WTC11 (cell line): ENCODE measurements at regions not wholly inside any gene's neighbourhood (a gene's known extent, or its start where the extent isn't known, plus 50 kb on each side); places are given as distances from the start of the nearest gene placed in this dataset.

Source experiments
- ATAC-seq: fragments of 200-7000 bp; cut with Tn5 transposase; 2 replicates; pipeline ENCODE4 v1.10.0; 2021; ENCODE audit warnings: mild to moderate bottlenecking, moderate library complexity
- CTCF ChIA-PET: fragments of 300-600 bp; sonication (Branson Sonifier 250); formaldehyde crosslinking; loops from one replicate; lab custom pipeline; 2021; ENCODE audit warnings: antibody characterized with exemption; lab: Charles Lee
- POLR2A ChIA-PET: fragments of 350-600 bp; sonication (Branson Sonifier 250); formaldehyde crosslinking; loops from one replicate; lab custom pipeline; 2021; ENCODE audit warnings: antibody characterized with exemption; lab: Charles Lee
- DNase-seq: peaks from one replicate; pipeline ENCODE4 v3.0.0; 2021; ENCODE audit warnings: low spot score
- H3K27ac Mint-ChIP-seq: 2 replicates; pipeline ENCODE4 v1.8.0; 2021; ENCODE audit warnings: mixed read lengths
- H3K27me3 Mint-ChIP-seq: 2 replicates; pipeline ENCODE4 v1.8.0; 2021; ENCODE audit warnings: low read depth, mild to moderate bottlenecking, moderate library complexity, mixed read lengths
- H3K36me3 Mint-ChIP-seq: 2 replicates; pipeline ENCODE4 v1.8.0; 2021; ENCODE audit warnings: mixed read lengths
- H3K4me1 Mint-ChIP-seq: 2 replicates; pipeline ENCODE4 v1.8.0; 2022; ENCODE audit warnings: mixed read lengths
- H3K4me3 Mint-ChIP-seq: 2 replicates; pipeline ENCODE4 v1.8.0; 2021; ENCODE audit warnings: mild to moderate bottlenecking, moderate library complexity, mixed read lengths
- H3K9me3 Mint-ChIP-seq: 2 replicates; pipeline ENCODE4 v1.8.0; 2021; ENCODE audit warnings: mixed read lengths
- ARID4B ChIP-seq: sonication (generic); formaldehyde crosslinking; IDR thresholded peaks from 2 replicates; pipeline ENCODE4 v1.8.0; 2023; ENCODE audit warnings: missing genetic modification reagents, mild to moderate bottlenecking, borderline replicate concordance
- ATF1 ChIP-seq: sonication (generic); formaldehyde crosslinking; IDR thresholded peaks from 2 replicates; pipeline ENCODE4 v1.8.1; 2023; ENCODE audit warnings: mild to moderate bottlenecking, moderate library complexity, missing genetic modification reagents
- E2F5 ChIP-seq: sonication (generic); formaldehyde crosslinking; IDR thresholded peaks from 2 replicates; pipeline ENCODE4 v1.8.1; 2022; ENCODE audit warnings: mild to moderate bottlenecking, moderate library complexity, missing genetic modification reagents
- ERG ChIP-seq: fragments of 250-450 bp; sonication (Bioruptor Pico); IDR thresholded peaks from 2 replicates; pipeline ENCODE4 v1.8.0; 2021; ENCODE audit warnings: mild to moderate bottlenecking
- ETV6 ChIP-seq: sonication (generic); formaldehyde crosslinking; IDR thresholded peaks from 2 replicates; pipeline ENCODE4 v1.8.1; 2022; ENCODE audit warnings: mild to moderate bottlenecking, missing genetic modification reagents
- FOXP4 ChIP-seq: sonication (generic); formaldehyde crosslinking; IDR thresholded peaks from 2 replicates; pipeline ENCODE4 v1.8.0; 2022; ENCODE audit warnings: mild to moderate bottlenecking, missing genetic modification reagents
- NFE2L1 ChIP-seq: sonication (generic); formaldehyde crosslinking; IDR thresholded peaks from 2 replicates; pipeline ENCODE4 v1.8.1; 2023; ENCODE audit warnings: missing genetic modification reagents
- NR1H2 ChIP-seq: sonication (generic); formaldehyde crosslinking; IDR thresholded peaks from 2 replicates; pipeline ENCODE4 v1.9.0; 2021; ENCODE audit warnings: mild to moderate bottlenecking, moderate library complexity, missing genetic modification reagents
- OVOL2 ChIP-seq: fragments of 250-450 bp; sonication (Bioruptor Pico); IDR thresholded peaks from 2 replicates; pipeline ENCODE4 v1.9.0; 2021; ENCODE audit warnings: mild to moderate bottlenecking, borderline replicate concordance
- PREB ChIP-seq: sonication (generic); formaldehyde crosslinking; IDR thresholded peaks from 2 replicates; pipeline ENCODE4 v1.8.1; 2022; ENCODE audit warnings: mild to moderate bottlenecking, missing genetic modification reagents, moderate library complexity, borderline replicate concordance
- PRRX2 ChIP-seq: fragments of 250-450 bp; sonication (Bioruptor Pico); IDR thresholded peaks from 2 replicates; pipeline ENCODE4 v1.8.0; 2021; ENCODE audit warnings: mild to moderate bottlenecking
- TEAD1 ChIP-seq: sonication (generic); formaldehyde crosslinking; IDR thresholded peaks from 2 replicates; pipeline ENCODE4 v1.8.0; 2022; ENCODE audit warnings: mild to moderate bottlenecking, missing genetic modification reagents
- TEAD4 ChIP-seq: sonication (generic); formaldehyde crosslinking; IDR thresholded peaks from 2 replicates; pipeline ENCODE4 v1.8.0; 2022; ENCODE audit warnings: mild to moderate bottlenecking, missing genetic modification reagents
- ZBTB21 ChIP-seq: sonication (generic); formaldehyde crosslinking; IDR thresholded peaks from 2 replicates; pipeline ENCODE4 v1.8.1; 2023; ENCODE audit warnings: mild to moderate bottlenecking, missing genetic modification reagents, borderline replicate concordance
- ZNF671 ChIP-seq: fragments of 250-450 bp; sonication (Bioruptor Pico); IDR thresholded peaks from 2 replicates; pipeline ENCODE4 v1.8.0; 2021; ENCODE audit warnings: mild to moderate bottlenecking

GRCh38 chr13:37192956-37193355 lies 87.5 kb upstream of the CSNK1A1L start (continued):
- TF ChIP-seq FOXP4 (CRISPR knock-in tag) (no peak), NFE2L1 (CRISPR knock-in tag) (no peak), TEAD1 (CRISPR knock-in tag) (no peak), ZBTB21 (CRISPR knock-in tag) (no peak)
- TF ChIP-seq, all 79 proteins: peak for 0

- DNase-seq: no peak
- no peaks in the 10 kb centered on the region for H3K27me3 Mint-ChIP-seq
- H3K4me3 Mint-ChIP-seq: no peak overlapping the region
- H3K4me1 Mint-ChIP-seq: 0 out of 2 replicates have a peak, but pooled peaks cover 3% of the 10 kb centered on the region
- peaks cover 16% of the 10 kb centered on the region for H3K9me3 Mint-ChIP-seq
- H3K36me3 Mint-ChIP-seq: no peaks in the 10 kb centered on the region
- no peak overlapping the region for H3K27ac Mint-ChIP-seq
- no peak for ATAC-seq
- POLR2A ChIA-PET: no interaction called here
- CTCF ChIA-PET: interaction anchor here (1.5 kb wide), 1 partner anchor 10 kb away, joined by 4 read pairs; no protein-coding TSS in a partner anchor
- no peak for TF ChIP-seq ZNF671 (CRISPR knock-in tag)
- TF ChIP-seq ERG: no peak
- TF ChIP-seq ATF1 (CRISPR knock-in tag): no peak
- no peak for TF ChIP-seq ARID4B (CRISPR knock-in tag)
- TF ChIP-seq FOXP4 (CRISPR knock-in tag): no peak
- no peak for TF ChIP-seq TEAD4 (CRISPR knock-in tag)
- no peak for TF ChIP-seq PRRX2 (CRISPR knock-in tag)
- no peak for TF ChIP-seq NR1H2 (CRISPR knock-in tag)
Measured at GRCh38 chr13:37187621-37188020, 82.2 kb upstream of the CSNK1A1L start.

- ATAC-seq: no peak
- no peak overlapping the region for H3K27ac Mint-ChIP-seq
- ChIA-PET POLR2A (no interaction called here), CTCF (interaction anchor here (1.5 kb wide), 1 partner anchor 10 kb away, joined by 4 read pairs; no protein-coding TSS in a partner anchor)
- H3K4me3 Mint-ChIP-seq: no peak overlapping the region
- H3K9me3 Mint-ChIP-seq: peaks cover 16% of the 10 kb centered on the region
- H3K36me3 Mint-ChIP-seq: no peaks in the 10 kb centered on the region
- H3K27me3 Mint-ChIP-seq: no peaks in the 10 kb centered on the region
- H3K4me1 Mint-ChIP-seq: 0 out of 2 replicates have a peak, but pooled peaks cover 3% of the 10 kb centered on the region
- DNase-seq: no peak
- TF ChIP-seq PREB (CRISPR knock-in tag) (no peak), E2F5 (CRISPR knock-in tag) (no peak), ARID4B (CRISPR knock-in tag) (no peak), ETV6 (CRISPR knock-in tag) (no peak), OVOL2 (no peak)
Measured at GRCh38 chr13:37187105-37187504, 81.6 kb upstream of the CSNK1A1L start.
